ENCODE measurements at regions not wholly inside any gene's neighbourhood (a gene's known extent, or its start where the extent isn't known, plus 50 kb on each side); places are given as distances from the start of the nearest gene placed in this dataset.
"Not testable (repeated sequence)": the region's sequence is repeated elsewhere in the genome, so short reads cannot be mapped to it uniquely, and the experiment has no call there.

DNA sequence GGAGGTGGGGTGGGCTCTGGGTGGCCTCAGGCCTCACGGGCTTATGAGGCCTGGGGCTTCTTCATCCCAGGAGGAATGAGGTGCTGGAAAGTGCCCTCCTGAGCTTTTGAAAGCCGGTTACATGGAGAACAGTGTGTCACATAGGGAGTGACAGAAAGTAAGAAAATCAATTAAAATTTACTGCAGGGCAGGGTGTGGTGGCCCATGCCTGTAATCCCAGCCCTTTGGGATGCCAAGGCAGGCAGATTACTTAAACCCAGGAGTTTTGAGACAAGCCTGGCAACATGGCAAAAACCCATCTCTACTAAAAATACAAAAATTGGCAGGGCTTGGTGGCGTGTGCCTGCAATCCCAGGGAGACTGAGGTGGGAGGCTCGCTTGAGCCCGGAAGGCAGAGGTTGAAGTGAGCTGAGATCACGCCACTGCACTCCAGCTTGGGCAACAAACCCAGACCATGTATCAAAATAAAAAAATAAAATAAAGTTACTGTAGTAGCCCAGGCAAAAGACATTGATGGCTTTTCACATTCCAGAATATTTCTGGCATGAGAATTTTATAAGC lies 125.8 kb upstream of the DAPK1 start:
- 86 to 96% methylated on average over 6 of the region's 6 CpGs for WGBS, 2 donors
- Histone ChIP-seq H3K27ac (no peak overlapping the region), H3K9me3 (peaks cover 0 to 17% (median 0%) of the 10 kb centered on the region in 11 donors), H3K27me3 (peaks cover 0 to 38% (median 11%) of the 10 kb centered on the region in 7 donors), H3K4me1 (no peaks in the 10 kb centered on the region), H3K36me3 (no peaks in the 10 kb centered on the region), H3K4me3 (no peak overlapping the region)
- intact Hi-C loops (cut with DNase I): no loop called here
- DNase-seq (no peak), ATAC-seq (no peak)
- TF ChIP-seq, protein P1, sequence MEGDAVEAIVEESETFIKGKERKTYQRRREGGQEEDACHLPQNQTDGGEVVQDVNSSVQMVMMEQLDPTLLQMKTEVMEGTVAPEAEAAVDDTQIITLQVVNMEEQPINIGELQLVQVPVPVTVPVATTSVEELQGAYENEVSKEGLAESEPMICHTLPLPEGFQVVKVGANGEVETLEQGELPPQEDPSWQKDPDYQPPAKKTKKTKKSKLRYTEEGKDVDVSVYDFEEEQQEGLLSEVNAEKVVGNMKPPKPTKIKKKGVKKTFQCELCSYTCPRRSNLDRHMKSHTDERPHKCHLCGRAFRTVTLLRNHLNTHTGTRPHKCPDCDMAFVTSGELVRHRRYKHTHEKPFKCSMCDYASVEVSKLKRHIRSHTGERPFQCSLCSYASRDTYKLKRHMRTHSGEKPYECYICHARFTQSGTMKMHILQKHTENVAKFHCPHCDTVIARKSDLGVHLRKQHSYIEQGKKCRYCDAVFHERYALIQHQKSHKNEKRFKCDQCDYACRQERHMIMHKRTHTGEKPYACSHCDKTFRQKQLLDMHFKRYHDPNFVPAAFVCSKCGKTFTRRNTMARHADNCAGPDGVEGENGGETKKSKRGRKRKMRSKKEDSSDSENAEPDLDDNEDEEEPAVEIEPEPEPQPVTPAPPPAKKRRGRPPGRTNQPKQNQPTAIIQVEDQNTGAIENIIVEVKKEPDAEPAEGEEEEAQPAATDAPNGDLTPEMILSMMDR (IDR thresholded peaks at IDR 0.05): no peak

DNA sequence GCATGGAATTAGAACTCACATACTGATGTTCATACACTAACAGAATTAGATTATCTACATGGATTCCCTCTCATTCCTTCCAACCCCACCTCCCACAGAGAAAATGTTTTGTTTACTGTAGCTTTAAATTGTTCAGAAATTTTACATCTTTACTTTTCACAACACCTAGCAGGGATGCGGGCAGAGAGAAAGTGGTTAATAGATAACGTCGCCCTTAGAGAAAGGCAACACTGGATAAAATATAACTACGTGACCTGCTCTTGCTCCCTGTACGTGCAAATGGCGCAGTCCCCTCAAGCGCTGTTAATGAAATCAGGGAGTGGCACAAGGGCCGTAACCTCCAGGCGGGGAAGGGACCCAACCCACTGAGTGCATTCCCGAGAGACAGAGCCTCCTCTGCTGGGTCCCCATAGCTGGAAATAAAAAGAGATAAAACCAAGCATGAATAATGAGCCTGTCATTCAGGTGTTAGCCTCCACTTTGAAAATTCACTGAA lies 125.3 kb upstream of the DAPK1 start:
- ATAC-seq: no peak
- DNase-seq: no peak

DNA sequence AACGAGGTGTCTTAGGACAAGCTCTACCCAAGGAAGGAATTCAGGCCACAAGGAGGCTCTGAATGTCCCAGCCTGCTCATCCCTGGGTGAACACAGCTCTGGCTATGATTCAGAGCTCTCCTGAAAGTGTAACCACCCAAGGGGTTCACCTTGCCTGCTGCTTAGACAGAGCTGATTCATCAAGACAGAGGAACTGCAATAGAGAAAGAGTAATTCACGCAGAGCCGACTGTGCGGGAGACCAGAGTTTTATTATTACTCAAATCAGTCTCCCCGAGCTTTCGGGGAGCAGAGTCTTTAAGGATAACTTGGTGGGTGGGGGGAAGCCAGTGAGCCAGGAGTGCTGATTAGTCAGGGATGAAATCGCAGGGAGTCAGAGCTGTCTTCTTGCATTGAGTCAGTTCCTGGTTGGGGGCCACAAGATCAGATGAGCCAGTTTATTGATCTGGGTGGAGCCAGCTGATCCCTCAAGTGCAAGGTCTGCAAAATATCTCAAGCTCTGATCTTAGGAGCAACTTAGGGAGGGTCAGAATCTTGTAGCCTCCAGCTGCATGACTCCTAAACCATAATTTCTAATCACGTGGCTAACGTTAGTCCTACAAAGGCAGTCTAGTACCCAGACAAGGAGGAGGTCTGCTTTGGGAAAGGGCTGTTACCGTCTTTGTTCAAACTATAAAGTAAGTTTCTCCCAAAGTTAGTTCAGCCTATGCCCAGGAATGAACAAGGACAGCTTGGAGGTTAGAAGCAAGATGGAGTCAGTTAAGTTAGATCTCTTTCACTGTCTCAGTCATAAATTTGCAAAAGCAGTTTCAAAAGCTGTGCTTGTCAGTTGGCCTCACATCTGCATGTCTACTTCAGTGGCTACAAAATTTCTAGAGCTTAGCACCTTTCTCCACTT lies 123.4 kb upstream of the DAPK1 start:
- intact Hi-C loops (cut with DNase I); H3K4me3 ChIP-seq; H3K36me3 ChIP-seq; H3K9me3 ChIP-seq; ATAC-seq; H3K27ac ChIP-seq; H3K4me1 ChIP-seq; DNase-seq: not testable (repeated sequence)
- peaks cover 0 to 33% (median 11%) of the 10 kb centered on the region in 7 donors for H3K27me3 ChIP-seq
- WGBS, 2 donors: 77 to 79% methylated on average over 10 of the region's 10 CpGs

More for the DNA sequence above, 125.3 kb upstream of the DAPK1 start:
- peaks cover 0 to 11% (median 0%) of the 10 kb centered on the region in 11 donors for H3K9me3 ChIP-seq
- H3K4me1 ChIP-seq: no peaks in the 10 kb centered on the region
- TF ChIP-seq, protein P1 (IDR thresholded peaks at IDR 0.05): no peak
- no peaks in the 10 kb centered on the region for H3K36me3 ChIP-seq
- no peak overlapping the region for H3K4me3 ChIP-seq
- intact Hi-C loops (cut with DNase I): no loop called here
- H3K27ac ChIP-seq: no peak overlapping the region
- 47 to 63% methylated on average over 10 of the region's 10 CpGs for WGBS, 2 donors
- H3K27me3 ChIP-seq: peaks cover 0 to 38% (median 11%) of the 10 kb centered on the region in 7 donors

DNA sequence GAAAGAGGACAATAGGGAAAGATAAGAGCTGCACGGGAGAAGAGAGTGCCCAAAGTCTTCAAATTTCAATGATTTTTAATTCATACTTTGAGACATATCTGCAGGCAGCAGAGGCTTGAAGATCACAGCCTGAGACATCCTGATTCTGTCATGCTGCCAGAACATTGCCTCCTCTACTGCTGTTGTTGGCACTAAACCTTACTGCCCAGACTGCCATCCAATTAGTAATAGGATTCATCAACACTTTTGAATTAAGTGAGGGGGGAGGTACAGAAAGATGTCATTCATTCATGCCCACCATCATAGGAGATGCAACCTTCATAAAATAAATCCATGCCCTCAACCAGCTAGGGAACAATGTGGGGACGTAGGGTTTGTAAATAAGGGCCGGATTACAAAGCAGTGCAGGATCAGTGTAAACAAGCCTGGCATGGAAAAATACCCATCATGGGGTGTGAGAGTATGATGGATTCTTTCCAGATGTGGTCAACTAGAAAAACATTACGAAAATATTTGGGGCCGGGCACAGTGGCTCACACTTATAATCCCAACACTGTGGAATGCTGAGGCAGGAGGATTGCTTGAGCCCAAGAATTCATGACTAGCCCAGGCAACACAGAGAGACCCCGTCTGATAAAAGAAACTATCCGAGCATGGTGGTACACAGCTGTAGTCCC lies 122.1 kb upstream of the DAPK1 start:
- Histone ChIP-seq H3K27me3 (peaks cover 0 to 22% (median 9%) of the 10 kb centered on the region in 7 donors), H3K9me3 (no peaks in the 10 kb centered on the region), H3K4me3 (no peak overlapping the region), H3K4me1 (no peaks in the 10 kb centered on the region), H3K27ac (no peak overlapping the region), H3K36me3 (no peaks in the 10 kb centered on the region)
- no peak for DNase-seq
- WGBS, 2 donors: 69 to 72% methylated on average over 7 of the region's 7 CpGs
- intact Hi-C loops (cut with DNase I): no loop called here
- ATAC-seq: no peak
- TF ChIP-seq, protein P1 (IDR thresholded peaks at IDR 0.05): no peak
